ENCODE measurements at regions not wholly inside any gene's neighbourhood (a gene's known extent, or its start where the extent isn't known, plus 50 kb on each side); places are given as distances from the start of the nearest gene placed in this dataset.

DNA sequence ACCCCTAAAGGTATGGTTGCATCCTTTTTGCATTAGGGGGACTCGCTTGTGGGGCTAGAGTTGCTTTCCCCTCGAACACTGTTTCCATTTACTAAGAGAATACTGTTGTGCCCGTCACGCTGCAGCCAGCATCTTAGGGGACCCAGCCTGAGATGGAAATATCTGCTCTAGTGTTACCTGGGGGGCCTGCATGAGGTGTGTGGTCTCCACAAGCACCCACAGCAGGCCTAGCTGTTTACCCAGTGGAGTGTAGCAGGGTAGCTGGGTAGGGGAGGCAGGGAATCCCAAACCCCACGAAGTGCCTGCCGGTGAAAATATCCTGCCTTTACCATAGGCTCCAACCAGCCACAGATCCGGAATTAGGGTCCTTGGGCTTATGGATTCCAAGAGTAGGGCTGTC, 303.6 kb downstream of the PTPRU start:
- TF ChIP-seq POLR2AphosphoS5 (IDR thresholded peaks at IDR 0.05), result no peak
- TF ChIP-seq, protein P1, sequence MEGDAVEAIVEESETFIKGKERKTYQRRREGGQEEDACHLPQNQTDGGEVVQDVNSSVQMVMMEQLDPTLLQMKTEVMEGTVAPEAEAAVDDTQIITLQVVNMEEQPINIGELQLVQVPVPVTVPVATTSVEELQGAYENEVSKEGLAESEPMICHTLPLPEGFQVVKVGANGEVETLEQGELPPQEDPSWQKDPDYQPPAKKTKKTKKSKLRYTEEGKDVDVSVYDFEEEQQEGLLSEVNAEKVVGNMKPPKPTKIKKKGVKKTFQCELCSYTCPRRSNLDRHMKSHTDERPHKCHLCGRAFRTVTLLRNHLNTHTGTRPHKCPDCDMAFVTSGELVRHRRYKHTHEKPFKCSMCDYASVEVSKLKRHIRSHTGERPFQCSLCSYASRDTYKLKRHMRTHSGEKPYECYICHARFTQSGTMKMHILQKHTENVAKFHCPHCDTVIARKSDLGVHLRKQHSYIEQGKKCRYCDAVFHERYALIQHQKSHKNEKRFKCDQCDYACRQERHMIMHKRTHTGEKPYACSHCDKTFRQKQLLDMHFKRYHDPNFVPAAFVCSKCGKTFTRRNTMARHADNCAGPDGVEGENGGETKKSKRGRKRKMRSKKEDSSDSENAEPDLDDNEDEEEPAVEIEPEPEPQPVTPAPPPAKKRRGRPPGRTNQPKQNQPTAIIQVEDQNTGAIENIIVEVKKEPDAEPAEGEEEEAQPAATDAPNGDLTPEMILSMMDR (IDR thresholded peaks at IDR 0.05 in 8 of 11, conservative IDR thresholded peaks at IDR 0.05 in 3 of 11), result no peak
- no peak for TF ChIP-seq POLR2A (IDR thresholded peaks at IDR 0.05)

Data from spleen (tissue), 7 donors.